ENCODE measurements at regions not wholly inside any gene's neighbourhood (a gene's known extent, or its start where the extent isn't known, plus 50 kb on each side); places are given as distances from the start of the nearest gene placed in this dataset.
"Not testable (repeated sequence)": the region's sequence is repeated elsewhere in the genome, so short reads cannot be mapped to it uniquely, and the experiment has no call there.

DNA sequence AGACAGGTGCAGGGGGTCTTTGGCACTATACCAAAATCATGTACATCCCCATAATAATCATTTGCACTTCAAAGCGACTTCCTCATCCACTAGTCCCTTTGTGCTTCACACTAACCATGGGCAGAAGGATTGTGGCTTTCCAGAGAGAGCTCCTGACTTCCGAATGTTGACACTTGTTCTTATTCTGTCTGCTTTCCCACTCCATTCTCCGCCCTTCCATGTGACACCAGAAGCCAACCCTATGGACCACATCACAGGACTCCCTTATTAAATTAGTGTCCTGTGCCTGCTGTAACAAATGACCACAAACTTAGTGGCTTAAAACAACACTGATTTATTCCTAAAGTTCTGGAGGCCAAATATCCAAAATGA lies 91.6 kb downstream of the CMC2 start:
- TF ChIP-seq, protein P1, sequence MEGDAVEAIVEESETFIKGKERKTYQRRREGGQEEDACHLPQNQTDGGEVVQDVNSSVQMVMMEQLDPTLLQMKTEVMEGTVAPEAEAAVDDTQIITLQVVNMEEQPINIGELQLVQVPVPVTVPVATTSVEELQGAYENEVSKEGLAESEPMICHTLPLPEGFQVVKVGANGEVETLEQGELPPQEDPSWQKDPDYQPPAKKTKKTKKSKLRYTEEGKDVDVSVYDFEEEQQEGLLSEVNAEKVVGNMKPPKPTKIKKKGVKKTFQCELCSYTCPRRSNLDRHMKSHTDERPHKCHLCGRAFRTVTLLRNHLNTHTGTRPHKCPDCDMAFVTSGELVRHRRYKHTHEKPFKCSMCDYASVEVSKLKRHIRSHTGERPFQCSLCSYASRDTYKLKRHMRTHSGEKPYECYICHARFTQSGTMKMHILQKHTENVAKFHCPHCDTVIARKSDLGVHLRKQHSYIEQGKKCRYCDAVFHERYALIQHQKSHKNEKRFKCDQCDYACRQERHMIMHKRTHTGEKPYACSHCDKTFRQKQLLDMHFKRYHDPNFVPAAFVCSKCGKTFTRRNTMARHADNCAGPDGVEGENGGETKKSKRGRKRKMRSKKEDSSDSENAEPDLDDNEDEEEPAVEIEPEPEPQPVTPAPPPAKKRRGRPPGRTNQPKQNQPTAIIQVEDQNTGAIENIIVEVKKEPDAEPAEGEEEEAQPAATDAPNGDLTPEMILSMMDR (IDR thresholded peaks at IDR 0.05) = no peak
- ATAC-seq (ENCODE audit: low FRiP score) (no peak), DNase-seq (ENCODE audit: low spot score) (no peak)

DNA sequence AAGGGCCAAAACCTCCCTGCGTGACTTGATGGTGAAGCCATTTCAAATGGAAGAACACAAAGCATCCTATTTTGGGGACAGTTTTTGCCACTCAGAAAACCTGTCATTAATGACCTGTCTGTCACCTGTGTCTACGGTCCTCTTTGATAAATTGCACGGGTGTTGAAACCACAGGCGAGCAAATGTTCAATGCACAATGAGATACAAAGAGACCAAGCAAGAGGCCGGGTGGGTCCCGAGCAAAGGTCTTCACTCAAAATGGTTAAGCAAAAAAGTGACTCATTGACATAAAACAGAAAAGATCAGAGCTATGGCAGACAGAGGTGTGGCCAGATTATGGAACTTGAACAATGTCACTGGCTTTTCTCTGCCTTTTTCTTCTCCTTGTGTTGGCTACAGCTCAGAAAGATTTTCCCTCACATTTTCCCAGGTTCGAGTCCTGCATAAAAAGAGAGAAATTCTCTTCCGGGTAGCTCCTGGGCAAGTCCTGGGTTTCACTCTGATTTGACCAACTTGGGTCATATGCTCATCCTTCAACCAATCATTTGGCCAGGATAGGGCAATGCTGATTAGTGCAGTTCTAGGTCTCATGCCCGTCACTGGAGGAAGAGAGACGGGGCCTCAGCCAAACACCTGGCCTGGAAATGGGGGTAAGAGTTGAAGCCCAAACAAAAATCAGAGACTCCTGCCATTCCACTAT lies 92.2 kb downstream of the CMC2 start:
- no peak for ATAC-seq (ENCODE audit: low FRiP score)
- TF ChIP-seq, protein P1 (IDR thresholded peaks at IDR 0.05) = no peak
- DNase-seq (ENCODE audit: low spot score) = no peak

DNA sequence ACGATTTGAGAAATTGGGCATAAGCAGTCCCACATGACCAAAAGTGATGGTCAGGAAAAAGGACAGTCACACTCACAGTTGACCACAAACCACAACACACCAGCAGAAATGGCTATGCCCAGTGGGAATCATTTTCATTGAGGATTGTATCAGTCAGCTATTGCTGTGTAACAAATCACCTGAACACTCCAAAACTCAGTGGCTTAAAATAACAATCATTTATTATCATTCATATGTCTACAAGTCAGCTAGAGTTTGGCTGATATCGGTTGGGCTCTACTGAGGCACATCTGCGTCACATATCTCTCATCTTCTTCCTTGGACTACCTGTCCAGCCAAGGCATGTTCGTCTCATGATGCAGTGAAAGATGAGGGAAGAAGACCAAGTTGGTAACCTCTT lies 93.3 kb downstream of the CMC2 start:
- ATAC-seq (ENCODE audit: low FRiP score) (no peak), DNase-seq (ENCODE audit: low spot score) (no peak)
- TF ChIP-seq, protein P1 (IDR thresholded peaks at IDR 0.05) = no peak

DNA sequence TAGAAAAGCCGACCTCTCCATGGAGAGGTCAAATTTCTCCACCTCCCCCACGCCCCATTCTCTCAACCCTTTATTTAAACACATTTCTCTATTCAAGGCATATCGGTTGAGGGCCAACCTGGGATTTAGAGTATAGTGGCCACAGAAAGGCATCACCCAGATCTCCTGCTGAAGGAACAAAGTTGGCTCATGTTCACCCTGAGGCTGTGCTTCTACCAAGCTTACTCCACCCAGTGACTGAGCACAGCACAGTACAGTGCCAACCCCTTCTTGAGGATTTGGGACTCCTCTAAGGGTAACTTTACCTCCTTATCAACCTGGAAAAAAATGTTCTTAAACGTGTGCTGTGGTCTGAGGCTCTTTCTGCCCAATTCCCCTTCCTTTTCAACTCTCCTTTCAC lies 94.0 kb downstream of the CMC2 start:
- DNase-seq (ENCODE audit: low spot score) (no peak), ATAC-seq (ENCODE audit: low FRiP score) (no peak)
- TF ChIP-seq, protein P1 (IDR thresholded peaks at IDR 0.05) = no peak

DNA sequence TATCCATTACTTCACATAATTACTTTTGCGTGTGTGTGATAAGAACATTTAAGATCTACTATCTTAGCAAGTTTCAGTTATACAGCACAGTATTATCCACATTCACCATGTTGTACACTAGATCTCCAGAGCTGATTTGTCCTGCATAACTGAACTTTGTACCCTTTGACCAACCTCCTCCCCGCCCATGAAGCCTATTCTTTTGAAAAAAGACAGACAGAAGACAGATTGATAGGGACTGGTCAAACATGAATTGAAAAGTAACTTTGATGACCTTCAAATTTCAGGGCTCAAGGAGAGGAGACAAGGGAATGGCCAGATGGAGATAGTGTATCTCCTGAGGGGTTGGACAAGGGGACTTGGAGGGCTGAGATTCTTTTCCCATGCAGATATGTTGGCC lies 96.3 kb downstream of the CMC2 start:
- TF ChIP-seq, protein P1 (IDR thresholded peaks at IDR 0.05) = no peak

DNA sequence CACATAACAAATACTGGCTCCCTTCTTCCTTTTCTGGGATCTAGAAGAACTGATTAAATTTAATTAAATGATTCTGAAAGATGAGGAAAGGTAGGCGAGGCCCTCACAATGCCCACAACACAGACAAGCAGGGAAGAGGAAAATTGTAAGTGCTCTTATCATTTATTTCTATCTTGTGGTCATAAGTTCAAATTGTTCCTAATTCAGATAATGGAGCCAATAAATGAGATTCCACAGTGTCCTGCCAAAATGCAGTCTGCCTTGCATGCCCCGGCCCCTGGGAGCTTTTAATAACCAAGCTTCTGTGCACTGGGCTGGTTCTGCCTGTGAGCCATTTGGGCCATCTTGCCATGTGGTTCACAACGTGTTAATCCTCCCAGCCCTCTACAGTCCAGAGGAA lies 97.0 kb downstream of the CMC2 start:
- ATAC-seq (ENCODE audit: low FRiP score) (no peak), DNase-seq (ENCODE audit: low spot score) (no peak)
- TF ChIP-seq, protein P1 (IDR thresholded peaks at IDR 0.05) = no peak

More for the DNA sequence above, 96.3 kb downstream of the CMC2 start:
- no peak for ATAC-seq (ENCODE audit: low FRiP score)
- DNase-seq (ENCODE audit: low spot score) = no peak

DNA sequence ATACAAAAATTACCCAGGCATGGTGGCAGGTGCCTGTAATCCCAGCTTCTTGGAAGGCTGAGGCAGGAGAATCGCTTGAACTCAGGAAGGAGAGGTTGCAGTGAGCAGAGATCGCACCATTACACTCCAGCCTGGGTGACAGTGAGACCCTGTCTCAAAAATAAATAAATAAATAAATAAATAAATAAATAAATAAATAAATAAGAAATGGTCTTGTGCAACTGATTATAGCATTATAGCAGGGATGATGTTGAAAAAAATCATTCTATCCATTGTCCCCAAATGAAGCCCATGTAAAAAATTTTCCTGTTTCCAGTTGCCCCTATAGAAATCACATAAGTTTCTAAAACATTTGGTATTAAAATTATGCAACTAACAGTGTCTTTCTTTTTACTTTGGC lies 100.5 kb downstream of the CMC2 start:
- DNase-seq (ENCODE audit: low spot score); ATAC-seq (ENCODE audit: low FRiP score): not testable (repeated sequence)

Measured in omental fat pad (tissue), 3 donors.